NCI-H748 (cell line): ENCODE measurements at regions not wholly inside any gene's neighbourhood (a gene's known extent, or its start where the extent isn't known, plus 50 kb on each side); places are given as distances from the start of the nearest gene placed in this dataset.
"Not testable (repeated sequence)": the region's sequence is repeated elsewhere in the genome, so short reads cannot be mapped to it uniquely, and the experiment has no call there.

Experiments
- DNase-seq: peaks from one replicate; lab custom pipeline; 2025; ENCODE audit not compliant: unreplicated experiment; lab: John Stamatoyannopoulos, UW

GRCh38 chr11:127994736-127995135 is 592.6 kb downstream of the ETS1 start:
- DNase-seq: no peak

DNA sequence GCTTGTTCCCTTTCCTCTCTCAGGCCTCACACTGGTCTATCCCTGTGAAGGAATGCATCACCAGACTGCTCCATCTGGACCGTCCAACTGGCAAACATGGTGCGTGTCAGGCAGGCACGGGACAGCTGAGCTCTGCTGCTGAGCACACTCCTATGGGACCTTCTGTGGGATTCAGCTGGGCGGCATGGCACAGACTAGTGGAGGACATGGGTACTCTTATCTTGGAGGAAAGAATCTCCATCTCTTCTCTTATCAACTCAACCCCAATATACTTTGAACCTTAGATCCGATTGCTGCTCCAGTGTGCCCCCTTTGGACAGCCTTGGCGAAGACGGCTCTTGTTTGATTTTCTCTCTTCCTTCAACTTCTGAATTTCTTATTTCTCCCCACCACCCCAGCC is 593.6 kb downstream of the ETS1 start:
- no peak for DNase-seq

DNA sequence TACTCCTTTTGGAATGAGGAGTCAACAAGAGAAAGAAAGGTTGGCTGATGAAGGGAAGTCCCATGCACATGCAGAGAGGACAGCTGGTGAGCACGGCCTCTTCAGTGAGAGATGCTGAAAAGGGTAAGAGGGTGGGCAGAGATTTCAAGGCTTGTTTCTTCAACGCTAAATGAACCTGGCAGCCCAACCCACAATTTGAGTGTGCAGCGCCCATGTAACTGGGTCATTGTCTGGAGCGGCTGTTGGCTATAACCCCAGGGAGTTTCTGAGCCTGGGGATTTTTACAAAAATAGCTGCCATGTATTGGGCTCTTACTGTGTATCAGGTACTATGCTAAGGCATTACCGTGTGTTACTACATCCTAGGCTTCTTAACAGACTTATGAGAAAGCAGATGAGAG is 594.1 kb downstream of the ETS1 start:
- DNase-seq: no peak

DNA sequence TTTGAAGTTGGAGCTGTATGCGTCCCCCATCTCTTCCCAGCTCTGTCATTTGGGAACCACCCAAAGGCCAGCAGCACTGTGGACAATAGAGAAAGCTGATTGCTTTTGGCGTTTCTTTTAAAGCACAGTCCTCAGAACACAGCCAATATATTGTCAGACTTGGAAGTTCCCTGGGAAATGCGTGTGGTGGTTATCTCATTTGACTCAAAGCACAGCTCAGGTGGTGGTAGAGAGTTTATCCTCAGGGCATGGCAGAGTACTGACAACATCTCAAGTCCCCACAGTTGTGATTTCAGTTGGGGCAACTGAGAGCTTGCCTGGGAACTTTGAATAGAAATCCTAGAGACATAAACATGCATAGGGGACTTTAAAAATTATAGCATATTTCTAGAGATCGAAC is 601.3 kb downstream of the ETS1 start:
- DNase-seq: no peak

GRCh38 chr11:127972816-127973215 is 614.5 kb downstream of the ETS1 start:
- DNase-seq: no peak

- DNase-seq: no peak
Observed at GRCh38 chr11:127971448-127971847, 615.9 kb downstream of the ETS1 start.

DNA sequence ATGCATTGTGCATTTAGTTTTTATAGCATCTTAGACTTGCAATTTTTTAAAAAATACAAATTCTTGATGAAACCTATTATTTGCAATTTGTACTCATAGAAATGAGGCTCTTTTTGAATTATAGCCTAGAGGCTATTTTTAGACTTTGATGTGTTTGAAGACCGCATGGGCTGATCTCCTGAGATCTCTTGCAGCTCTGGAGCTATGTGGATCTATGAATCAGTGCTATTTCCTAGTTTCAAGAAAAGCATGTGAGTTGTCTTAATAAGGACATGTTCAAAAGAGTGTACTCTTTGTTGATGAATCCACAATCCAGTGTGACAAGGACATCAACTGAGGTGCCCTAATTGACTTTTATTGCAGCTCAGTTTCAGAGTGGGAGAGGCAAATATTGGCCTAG is 620.5 kb downstream of the ETS1 start:
- peak; percentile 21 for DNase-seq

- DNase-seq: no peak
Observed at GRCh38 chr11:127965939-127966668, 621.3 kb downstream of the ETS1 start.

GRCh38 chr11:127962416-127962815 is 624.9 kb downstream of the ETS1 start:
- no peak for DNase-seq

DNA sequence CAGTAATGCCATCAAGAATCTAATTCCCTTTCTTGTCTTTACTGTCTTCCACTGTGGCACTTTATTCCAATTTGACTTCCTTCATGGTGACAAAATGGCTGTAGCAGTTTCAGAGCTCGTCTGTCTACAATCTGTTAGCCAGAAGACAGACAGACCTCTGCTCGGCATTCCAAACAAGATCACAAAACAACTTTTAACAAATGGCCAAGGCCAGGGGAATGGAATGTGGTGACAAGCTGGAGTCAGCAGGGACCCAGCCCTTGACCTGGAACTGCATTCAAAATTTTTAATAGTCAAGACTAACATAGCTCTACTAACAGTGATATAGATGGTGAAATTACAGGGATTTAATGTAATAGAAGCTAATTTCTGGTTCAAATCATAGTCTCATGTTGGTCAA is 637.2 kb downstream of the ETS1 start:
- no peak for DNase-seq

DNA sequence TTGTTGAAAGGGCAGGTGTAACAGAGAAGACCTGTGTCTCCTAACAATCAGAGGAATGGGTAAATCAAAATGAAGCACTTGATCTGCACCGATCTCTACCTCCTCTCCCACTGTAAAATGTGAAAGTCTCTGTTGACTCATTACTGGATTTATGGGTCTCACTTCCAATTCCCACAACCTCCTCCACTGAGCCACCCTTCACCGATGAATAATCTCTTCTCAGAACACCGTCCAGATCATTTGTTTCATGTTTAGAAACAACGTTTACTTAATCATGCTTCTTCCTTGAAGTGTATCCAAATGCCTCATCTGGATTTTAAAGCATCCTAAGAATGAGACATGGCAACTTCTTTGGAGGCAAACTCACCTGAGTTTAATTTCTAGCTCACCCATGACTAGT is 643.6 kb downstream of the ETS1 start:
- no peak for DNase-seq

DNA sequence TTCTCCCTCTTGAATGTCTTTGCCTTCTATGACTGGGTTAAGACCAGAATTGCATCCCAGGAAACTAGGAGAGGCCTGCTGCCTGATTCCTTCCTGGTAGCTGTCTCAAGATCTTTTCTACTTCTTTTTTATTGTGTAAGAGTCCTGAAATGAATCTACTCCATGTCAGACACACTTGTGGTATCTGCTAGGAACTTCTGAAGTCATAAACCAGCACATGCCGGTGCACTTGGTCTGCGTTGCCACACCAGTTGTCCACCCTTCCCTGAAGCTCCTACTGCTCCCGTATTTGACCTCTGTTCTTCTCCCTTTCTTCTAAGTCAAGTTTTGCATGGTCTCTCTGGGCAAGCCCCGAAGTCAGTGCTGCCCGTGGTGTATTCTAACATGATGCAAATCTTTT is 644.2 kb downstream of the ETS1 start:
- DNase-seq: no peak

DNA sequence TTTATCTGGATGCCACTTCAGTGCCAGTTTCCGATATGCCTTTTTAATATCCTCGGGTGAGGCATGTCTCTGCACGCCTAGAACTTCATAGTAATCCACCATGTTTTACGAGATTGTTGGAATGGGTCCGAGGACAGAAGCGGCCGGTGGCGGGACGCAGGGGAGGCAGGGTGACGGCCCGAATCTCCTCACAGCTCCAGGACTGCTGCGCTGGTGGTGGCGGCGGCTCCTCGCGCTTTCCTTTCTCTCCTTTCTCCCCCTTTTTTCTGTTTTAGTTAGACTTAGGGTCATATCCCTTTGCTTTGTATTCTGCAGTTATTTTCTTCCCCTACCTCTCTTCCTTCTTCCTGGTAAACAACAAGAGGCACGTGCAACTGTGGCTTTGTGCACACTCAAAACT is 645.8 kb downstream of the ETS1 start:
- DNase-seq: not testable (repeated sequence)

- DNase-seq: no peak
Observed at GRCh38 chr11:127939000-127939399, 648.4 kb downstream of the ETS1 start.

GRCh38 chr11:127935081-127935480 is 652.3 kb downstream of the ETS1 start:
- DNase-seq: no peak

- DNase-seq: not testable (repeated sequence)
Observed at GRCh38 chr11:127933961-127934360, 653.4 kb downstream of the ETS1 start.

DNA sequence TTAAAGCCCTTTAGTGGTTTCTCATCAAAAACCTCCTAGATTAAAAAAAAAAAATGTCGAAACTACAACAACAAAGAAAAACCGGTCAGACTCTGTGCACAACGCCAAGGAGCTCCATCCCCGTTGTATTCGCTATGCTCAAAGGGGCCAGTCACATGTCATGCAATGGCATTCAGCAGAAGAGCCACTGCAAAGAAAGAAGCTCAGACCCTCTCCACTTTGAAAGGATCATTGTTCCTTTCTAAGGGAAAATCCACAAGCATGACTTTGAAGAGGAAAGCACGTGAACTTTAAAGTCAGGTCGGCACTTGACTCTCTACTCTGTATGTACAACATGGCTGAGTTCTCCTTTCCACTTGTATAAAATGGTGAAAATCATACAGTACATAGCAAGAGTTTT is 655.6 kb downstream of the ETS1 start:
- no peak for DNase-seq

DNA sequence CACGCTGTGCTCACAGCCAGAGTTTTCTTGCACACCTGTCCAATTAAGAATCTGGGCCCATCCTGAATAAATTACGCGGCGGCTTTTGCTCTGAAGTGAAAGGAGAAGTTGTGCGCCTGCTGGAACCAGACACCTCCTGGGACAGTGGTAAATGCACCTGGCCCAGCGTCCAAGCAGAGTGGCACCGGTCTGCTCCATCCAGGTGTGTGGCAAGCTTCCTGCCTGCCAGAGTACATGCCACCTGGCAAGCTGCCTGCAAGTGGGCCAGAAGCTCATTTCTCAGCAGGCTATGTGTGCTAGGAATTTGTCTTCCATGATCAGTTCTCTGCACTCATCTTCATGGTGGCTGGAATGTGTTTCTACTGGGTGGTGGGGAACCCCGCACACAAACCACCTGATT is 660.6 kb downstream of the ETS1 start:
- peak; percentile 41 for DNase-seq

DNA sequence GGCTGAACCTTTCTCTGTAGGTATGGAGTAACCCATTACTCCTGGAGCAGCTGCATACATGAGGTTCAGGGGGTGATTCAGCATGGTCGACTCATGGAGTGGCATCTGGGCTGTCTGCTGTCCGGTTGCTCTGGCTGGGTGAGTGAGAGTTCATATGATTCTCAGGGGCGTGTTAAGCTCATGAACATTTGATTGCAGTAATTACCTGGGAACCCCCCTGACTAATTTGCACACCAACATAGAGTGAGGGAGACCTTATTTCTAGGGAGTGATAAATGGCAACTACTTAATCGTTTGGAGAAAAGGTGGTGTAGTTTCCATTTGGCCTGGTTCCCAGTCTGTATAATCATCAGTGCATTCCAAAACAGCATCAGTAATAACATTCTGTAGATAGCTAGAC is 661.9 kb downstream of the ETS1 start:
- DNase-seq: peak; percentile 16

- DNase-seq: no peak
Observed at GRCh38 chr11:127919206-127920000, 668.0 kb downstream of the ETS1 start.

DNA sequence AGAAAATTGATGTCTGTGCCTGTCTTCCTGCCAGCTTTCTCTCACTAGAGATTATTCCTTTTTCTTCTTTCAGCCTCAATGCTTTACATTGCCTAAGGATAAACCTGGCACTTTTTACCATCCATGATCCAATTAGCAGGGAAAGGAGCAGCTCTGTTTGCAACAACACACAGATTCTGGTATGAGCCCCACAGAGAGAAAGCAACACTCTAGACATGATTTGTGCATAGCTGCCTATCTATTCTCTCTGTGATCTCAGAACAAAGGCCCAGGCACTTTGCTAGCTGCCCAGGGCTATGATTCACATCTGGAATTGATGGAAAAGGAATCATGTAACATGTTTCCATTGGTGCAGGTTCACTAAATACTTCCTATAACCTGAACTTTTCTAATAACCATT is 685.0 kb downstream of the ETS1 start:
- no peak for DNase-seq
